SK-N-SH treated with all-trans-retinoic acid at 6 μM for 48 hours (cell line): ENCODE measurements at regions not wholly inside any gene's neighbourhood (a gene's known extent, or its start where the extent isn't known, plus 50 kb on each side); places are given as distances from the start of the nearest gene placed in this dataset.

Source experiments
- RARB ChIP-seq: fragments of 250-450 bp; sonication (Bioruptor Pico); IDR thresholded peaks from 2 replicates; pipeline ENCODE4 v1.8.0; 2021; ENCODE audit warnings: mild to moderate bottlenecking, moderate library complexity
- SNAI2 ChIP-seq: fragments of 250-450 bp; sonication (Bioruptor Pico); IDR thresholded peaks from 2 replicates; pipeline ENCODE4 v1.5.0; 2020; ENCODE audit warnings: mild to moderate bottlenecking, moderate library complexity
- ZFP3 ChIP-seq: fragments of 250-450 bp; sonication (Bioruptor Pico); IDR thresholded peaks from 2 replicates; pipeline ENCODE4 v1.5.0; 2020; ENCODE audit warnings: mild to moderate bottlenecking, moderate library complexity
- ZNF565 ChIP-seq: fragments of 450-650 bp; formaldehyde crosslinking; conservative IDR thresholded peaks from 2 replicates; pipeline ENCODE4 v1.5.0; 2020; ENCODE audit warnings: low read depth, mild to moderate bottlenecking, moderate library complexity
- ZNF70 ChIP-seq: fragments of 450-650 bp; formaldehyde crosslinking; IDR thresholded peaks from 2 replicates; pipeline ENCODE4 v1.5.0; 2020; ENCODE audit warnings: mild to moderate bottlenecking, moderate library complexity
- ZNF8 ChIP-seq: fragments of 450-650 bp; formaldehyde crosslinking; IDR thresholded peaks from 2 replicates; pipeline ENCODE4 v1.5.0; 2020; ENCODE audit warnings: mild to moderate bottlenecking, moderate library complexity

GRCh38 chr4:114037988-114038387 lies 58.5 kb upstream of the ARSJ start:
- no peak for TF ChIP-seq SNAI2 (CRISPR knock-in tag)
- no peak for TF ChIP-seq ZNF70 (CRISPR knock-in tag)
- TF ChIP-seq ZNF565 (CRISPR knock-in tag), result no peak
- no peak for TF ChIP-seq RARB
- TF ChIP-seq ZNF8 (CRISPR knock-in tag), result no peak
- TF ChIP-seq ZFP3 (CRISPR knock-in tag), result no peak
